ENCODE measurements at regions not wholly inside any gene's neighbourhood (a gene's known extent, or its start where the extent isn't known, plus 50 kb on each side); places are given as distances from the start of the nearest gene placed in this dataset.

DNA sequence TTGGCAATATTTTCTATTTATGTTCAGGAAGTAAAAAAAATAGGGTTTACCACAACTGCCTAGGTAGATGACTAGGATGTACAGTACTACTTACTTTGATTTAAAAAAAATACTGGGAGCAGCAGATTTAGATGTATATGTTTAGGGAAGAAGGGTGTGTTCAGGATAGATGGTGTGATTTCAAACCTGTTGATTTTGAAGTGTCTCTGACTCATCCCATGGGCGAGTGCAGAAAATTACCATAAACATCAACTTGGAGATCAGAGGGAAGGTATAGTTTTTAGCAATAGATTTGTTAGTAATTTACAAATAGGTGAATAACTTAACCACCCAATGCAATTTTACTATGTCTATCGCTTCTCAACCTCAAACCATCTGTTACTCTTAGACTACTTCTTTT is 214.8 kb downstream of the NDFIP2 start:
- no peak for DNase-seq (ENCODE audit: low read depth)
- TF ChIP-seq, protein P1, sequence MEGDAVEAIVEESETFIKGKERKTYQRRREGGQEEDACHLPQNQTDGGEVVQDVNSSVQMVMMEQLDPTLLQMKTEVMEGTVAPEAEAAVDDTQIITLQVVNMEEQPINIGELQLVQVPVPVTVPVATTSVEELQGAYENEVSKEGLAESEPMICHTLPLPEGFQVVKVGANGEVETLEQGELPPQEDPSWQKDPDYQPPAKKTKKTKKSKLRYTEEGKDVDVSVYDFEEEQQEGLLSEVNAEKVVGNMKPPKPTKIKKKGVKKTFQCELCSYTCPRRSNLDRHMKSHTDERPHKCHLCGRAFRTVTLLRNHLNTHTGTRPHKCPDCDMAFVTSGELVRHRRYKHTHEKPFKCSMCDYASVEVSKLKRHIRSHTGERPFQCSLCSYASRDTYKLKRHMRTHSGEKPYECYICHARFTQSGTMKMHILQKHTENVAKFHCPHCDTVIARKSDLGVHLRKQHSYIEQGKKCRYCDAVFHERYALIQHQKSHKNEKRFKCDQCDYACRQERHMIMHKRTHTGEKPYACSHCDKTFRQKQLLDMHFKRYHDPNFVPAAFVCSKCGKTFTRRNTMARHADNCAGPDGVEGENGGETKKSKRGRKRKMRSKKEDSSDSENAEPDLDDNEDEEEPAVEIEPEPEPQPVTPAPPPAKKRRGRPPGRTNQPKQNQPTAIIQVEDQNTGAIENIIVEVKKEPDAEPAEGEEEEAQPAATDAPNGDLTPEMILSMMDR (IDR thresholded peaks at IDR 0.05; ENCODE audit: insufficient read depth, low read length, poor library complexity, severe bottlenecking), result no peak
- Histone ChIP-seq H3K4me3 (ENCODE audit: low read depth, low read length) (no peak overlapping the region), H3K36me3 (ENCODE audit: control insufficient read depth, insufficient read depth, low read length) (no peaks in the 10 kb centered on the region), H3K27me3 (ENCODE audit: control insufficient read depth, insufficient read depth, low read length) (no peaks in the 10 kb centered on the region)

DNA sequence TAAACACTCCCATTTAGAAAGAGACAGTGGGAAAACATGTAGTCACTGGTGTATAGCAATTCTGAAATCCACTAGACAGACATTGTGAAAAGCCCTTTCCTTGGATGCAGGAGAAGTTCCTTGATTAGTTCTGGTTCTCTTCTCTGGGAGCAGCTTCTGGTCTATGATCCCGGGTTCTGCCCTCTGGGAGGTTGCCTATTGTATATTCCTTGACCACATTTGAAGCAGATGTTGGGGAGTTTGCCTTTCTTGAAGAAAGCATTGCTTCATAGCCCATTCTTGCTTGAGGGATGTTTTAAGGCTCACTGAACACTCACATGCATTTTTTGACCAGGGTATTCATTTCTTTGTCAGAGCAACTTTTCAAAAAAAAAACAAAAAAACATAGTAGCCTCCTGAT is 211.9 kb downstream of the NDFIP2 start:
- H3K27me3 ChIP-seq (ENCODE audit: control insufficient read depth, insufficient read depth, low read length), result no peaks in the 10 kb centered on the region
- no peak for DNase-seq (ENCODE audit: low read depth)
- no peaks in the 10 kb centered on the region for H3K36me3 ChIP-seq (ENCODE audit: control insufficient read depth, insufficient read depth, low read length)
- TF ChIP-seq, protein P1 (IDR thresholded peaks at IDR 0.05; ENCODE audit: insufficient read depth, low read length, poor library complexity, severe bottlenecking), result no peak
- H3K4me3 ChIP-seq (ENCODE audit: low read depth, low read length), result no peak overlapping the region

DNA sequence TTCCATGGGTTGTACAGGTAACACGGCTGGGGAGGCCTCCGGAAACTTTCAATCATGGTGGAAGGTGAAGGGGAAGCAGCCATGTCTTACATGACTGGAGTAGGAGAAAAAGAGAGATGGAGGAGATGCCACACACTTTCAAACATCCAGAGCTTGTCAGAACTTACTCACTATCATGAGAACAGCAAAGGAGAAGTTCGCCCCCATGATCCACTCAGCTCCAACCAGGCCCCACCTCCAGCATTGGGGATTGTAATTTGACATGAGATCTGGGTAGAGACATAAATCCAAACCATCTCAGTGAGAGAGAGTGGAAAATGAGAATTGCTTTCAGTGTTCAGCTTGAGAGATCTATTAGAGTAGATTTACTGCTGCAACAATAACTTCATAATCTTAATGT is 210.9 kb downstream of the NDFIP2 start:
- no peak for DNase-seq (ENCODE audit: low read depth)
- no peak overlapping the region for H3K4me3 ChIP-seq (ENCODE audit: low read depth, low read length)
- TF ChIP-seq, protein P1 (IDR thresholded peaks at IDR 0.05; ENCODE audit: insufficient read depth, low read length, poor library complexity, severe bottlenecking), result no peak
- no peaks in the 10 kb centered on the region for H3K36me3 ChIP-seq (ENCODE audit: control insufficient read depth, insufficient read depth, low read length)
- no peaks in the 10 kb centered on the region for H3K27me3 ChIP-seq (ENCODE audit: control insufficient read depth, insufficient read depth, low read length)

DNA sequence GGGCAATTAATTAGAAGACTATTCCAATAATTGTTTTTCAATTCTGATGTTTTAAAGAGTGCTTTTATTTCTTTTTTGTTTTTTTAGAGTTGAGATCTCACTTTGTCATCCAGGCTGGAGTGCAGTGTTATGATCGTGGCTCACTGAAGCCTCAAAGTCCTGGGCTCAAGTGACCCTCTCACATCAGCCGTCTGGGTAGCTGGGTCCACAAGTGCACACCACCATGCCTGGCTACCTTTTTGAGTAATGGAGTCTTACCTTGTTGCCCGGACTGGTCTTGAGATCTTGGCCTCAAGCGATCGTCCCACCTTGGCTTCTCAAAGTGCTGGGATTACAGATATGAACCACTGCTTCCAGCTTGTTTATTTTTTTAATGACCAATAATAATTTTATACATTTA is 207.8 kb downstream of the NDFIP2 start:
- TF ChIP-seq, protein P1 (IDR thresholded peaks at IDR 0.05; ENCODE audit: insufficient read depth, low read length, poor library complexity, severe bottlenecking), result no peak
- no peaks in the 10 kb centered on the region for H3K36me3 ChIP-seq (ENCODE audit: control insufficient read depth, insufficient read depth, low read length)
- H3K27me3 ChIP-seq (ENCODE audit: control insufficient read depth, insufficient read depth, low read length), result no peaks in the 10 kb centered on the region
- H3K4me3 ChIP-seq (ENCODE audit: low read depth, low read length), result no peak overlapping the region
- DNase-seq (ENCODE audit: low read depth), result no peak

DNA sequence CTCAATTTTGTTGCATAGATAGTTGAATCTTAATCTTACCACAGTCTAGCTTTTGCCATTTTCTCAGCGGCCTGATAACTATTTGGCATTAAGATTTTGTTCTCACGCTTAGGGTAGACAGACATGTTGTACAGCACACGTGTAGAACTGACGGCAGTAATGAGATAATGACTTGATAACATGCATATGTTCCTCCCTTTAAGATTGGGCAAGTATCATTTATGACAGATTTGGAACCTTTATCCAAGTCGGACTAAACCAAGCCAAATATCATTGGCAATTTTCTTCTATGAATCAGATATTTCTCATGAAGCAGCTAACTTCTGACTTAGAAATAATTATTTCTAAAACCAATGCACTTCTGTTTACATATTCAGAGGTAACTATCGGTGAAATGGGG is 205.5 kb downstream of the NDFIP2 start:
- no peak for DNase-seq (ENCODE audit: low read depth)
- Histone ChIP-seq H3K36me3 (ENCODE audit: control insufficient read depth, insufficient read depth, low read length) (no peaks in the 10 kb centered on the region), H3K27me3 (ENCODE audit: control insufficient read depth, insufficient read depth, low read length) (no peaks in the 10 kb centered on the region), H3K4me3 (ENCODE audit: low read depth, low read length) (no peak overlapping the region)
- TF ChIP-seq, protein P1 (IDR thresholded peaks at IDR 0.05; ENCODE audit: insufficient read depth, low read length, poor library complexity, severe bottlenecking), result no peak

DNA sequence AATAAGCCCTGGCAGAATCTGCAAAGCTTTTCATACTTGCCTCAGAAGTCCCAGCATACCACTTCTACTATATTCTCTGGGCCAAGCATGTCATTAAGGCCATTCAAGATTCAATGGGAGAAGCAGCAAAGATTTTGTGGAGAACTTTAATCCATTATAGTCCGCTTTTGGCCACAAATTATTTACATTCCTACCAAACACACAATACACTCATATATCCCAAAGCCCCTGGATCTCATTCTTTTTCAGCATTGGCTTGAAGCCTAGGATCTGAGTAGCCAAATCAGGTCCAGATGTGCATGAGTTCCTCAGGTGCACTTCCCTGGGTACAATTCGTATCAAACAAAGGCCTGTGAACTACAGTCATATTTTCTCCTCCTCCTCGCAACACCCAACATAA is 203.4 kb downstream of the NDFIP2 start:
- no peak for DNase-seq (ENCODE audit: low read depth)
- Histone ChIP-seq H3K4me3 (ENCODE audit: low read depth, low read length) (no peak overlapping the region), H3K36me3 (ENCODE audit: control insufficient read depth, insufficient read depth, low read length) (no peaks in the 10 kb centered on the region), H3K27me3 (ENCODE audit: control insufficient read depth, insufficient read depth, low read length) (no peaks in the 10 kb centered on the region)
- TF ChIP-seq, protein P1 (IDR thresholded peaks at IDR 0.05; ENCODE audit: insufficient read depth, low read length, poor library complexity, severe bottlenecking), result no peak
